ENCODE measurements at regions not wholly inside any gene's neighbourhood (a gene's known extent, or its start where the extent isn't known, plus 50 kb on each side); places are given as distances from the start of the nearest gene placed in this dataset.

- no peak for DNase-seq (ENCODE audit: low spot score)
These were observed 269.7 kb upstream of the FAR2 start for GRCh38 chr12:28879379-28879778.

GRCh38 chr12:28882444-28882843 lies 266.6 kb upstream of the FAR2 start:
- no peak for DNase-seq (ENCODE audit: low spot score)

GRCh38 chr12:28883406-28883997 lies 265.6 kb upstream of the FAR2 start:
- no peak for DNase-seq (ENCODE audit: low spot score)

GRCh38 chr12:28884904-28885679 lies 264.0 kb upstream of the FAR2 start:
- no peak for DNase-seq (ENCODE audit: low spot score)

- no peak for DNase-seq (ENCODE audit: low spot score)
These were observed 263.1 kb upstream of the FAR2 start for GRCh38 chr12:28885928-28886327.

- DNase-seq (ENCODE audit: low spot score), result no peak
These were observed 261.6 kb upstream of the FAR2 start for GRCh38 chr12:28887461-28887990.

GRCh38 chr12:28890664-28891063 lies 258.4 kb upstream of the FAR2 start:
- no peak for DNase-seq (ENCODE audit: low spot score)

- DNase-seq (ENCODE audit: low spot score), result no peak
These were observed 258.0 kb upstream of the FAR2 start for GRCh38 chr12:28891126-28891525.

- no peak for DNase-seq (ENCODE audit: low spot score)
These were observed 255.7 kb upstream of the FAR2 start for GRCh38 chr12:28893365-28893764.

- DNase-seq (ENCODE audit: low spot score), result no peak
These were observed 255.2 kb upstream of the FAR2 start for GRCh38 chr12:28893856-28894255.

- DNase-seq (ENCODE audit: low spot score), result no peak
These were observed 252.7 kb upstream of the FAR2 start for GRCh38 chr12:28896421-28896820.

- no peak for DNase-seq (ENCODE audit: low spot score)
These were observed 251.0 kb upstream of the FAR2 start for GRCh38 chr12:28898038-28898437.

- no peak for DNase-seq (ENCODE audit: low spot score)
These were observed 249.1 kb upstream of the FAR2 start for GRCh38 chr12:28899951-28900350.

GRCh38 chr12:28905220-28905955 lies 243.7 kb upstream of the FAR2 start:
- no peak for DNase-seq (ENCODE audit: low spot score)

GRCh38 chr12:28908646-28909045 lies 240.4 kb upstream of the FAR2 start:
- no peak for DNase-seq (ENCODE audit: low spot score)

- DNase-seq (ENCODE audit: low spot score), result no peak
These were observed 239.8 kb upstream of the FAR2 start for GRCh38 chr12:28909291-28909690.

GRCh38 chr12:28925719-28926376 lies 223.2 kb upstream of the FAR2 start:
- DNase-seq (ENCODE audit: low spot score), result no peak

GRCh38 chr12:28930704-28931103 lies 218.4 kb upstream of the FAR2 start:
- DNase-seq (ENCODE audit: low spot score), result no peak

- DNase-seq (ENCODE audit: low spot score), result no peak
These were observed 215.9 kb upstream of the FAR2 start for GRCh38 chr12:28933176-28933575.

GRCh38 chr12:28933864-28934527 lies 215.1 kb upstream of the FAR2 start:
- no peak for DNase-seq (ENCODE audit: low spot score)

- no peak for DNase-seq (ENCODE audit: low spot score)
These were observed 212.9 kb upstream of the FAR2 start for GRCh38 chr12:28936221-28936620.
